Right kidney (tissue), 1 donor: ENCODE measurements at regions not wholly inside any gene's neighbourhood (a gene's known extent, or its start where the extent isn't known, plus 50 kb on each side); places are given as distances from the start of the nearest gene placed in this dataset.
"Not testable (repeated sequence)": the region's sequence is repeated elsewhere in the genome, so short reads cannot be mapped to it uniquely, and the experiment has no call there.

Experiments
- DNase-seq: peaks from one replicate; pipeline ENCODE4 v3.0.0-alpha.2; 2016

DNA sequence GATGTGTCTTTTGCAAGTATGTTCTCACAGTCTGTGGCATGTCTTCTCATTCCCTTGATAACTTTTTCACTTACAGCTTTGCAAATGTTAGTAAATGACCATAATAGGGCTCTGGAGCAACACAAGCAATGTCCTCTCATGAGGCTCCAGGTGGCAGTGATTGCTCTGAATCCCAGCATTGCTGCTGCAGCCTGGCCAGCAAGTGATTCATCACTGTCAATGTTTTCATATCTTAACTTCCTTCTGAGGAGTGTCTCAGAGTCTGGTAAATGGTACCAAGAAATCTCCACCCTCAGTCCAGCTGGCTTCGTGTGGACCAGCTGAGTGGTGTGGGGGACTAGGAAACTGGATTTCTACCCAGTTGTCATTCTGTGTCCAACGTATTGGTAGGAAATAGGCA, 139.6 kb downstream of the MYLK4 start:
- DNase-seq: no peak

DNA sequence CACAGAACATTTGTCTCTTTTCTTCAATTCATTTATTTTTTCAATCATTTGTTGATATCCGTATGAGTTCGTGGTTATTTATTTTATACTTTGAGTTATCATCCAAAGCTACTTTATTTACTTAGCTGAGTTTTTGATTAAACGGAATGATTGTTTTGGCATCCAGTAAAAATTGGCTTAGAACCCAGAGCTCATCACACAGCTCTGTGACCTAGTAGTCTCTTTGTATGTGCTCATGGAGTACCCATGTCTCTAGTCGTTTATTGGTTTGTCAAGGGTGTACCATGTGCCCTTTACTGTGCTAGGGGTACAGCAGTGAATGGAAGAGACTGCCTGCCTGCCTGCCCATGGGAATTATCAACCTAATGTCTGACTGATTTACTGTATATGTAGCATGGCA, 142.2 kb downstream of the MYLK4 start:
- DNase-seq: no peak

DNA sequence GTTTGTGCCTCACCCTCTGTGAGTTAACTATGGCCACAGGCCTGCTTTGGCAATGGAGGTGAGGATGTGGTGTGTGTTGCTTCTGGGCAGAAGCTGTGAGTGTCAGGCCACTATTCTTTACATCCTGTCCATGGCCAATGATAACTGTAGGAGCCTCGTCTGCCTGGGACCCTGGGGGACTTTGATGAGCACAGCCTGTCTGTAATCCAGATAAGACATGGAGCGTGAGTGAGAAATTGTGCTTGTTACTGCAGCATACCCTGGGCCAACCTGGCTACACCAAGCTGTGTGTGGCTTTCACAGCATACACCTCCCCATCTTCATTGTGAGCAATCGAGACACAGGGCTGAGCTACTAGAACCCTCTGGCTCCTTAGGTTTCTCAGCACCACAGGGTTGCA, 150.4 kb downstream of the MYLK4 start:
- DNase-seq: no peak

DNA sequence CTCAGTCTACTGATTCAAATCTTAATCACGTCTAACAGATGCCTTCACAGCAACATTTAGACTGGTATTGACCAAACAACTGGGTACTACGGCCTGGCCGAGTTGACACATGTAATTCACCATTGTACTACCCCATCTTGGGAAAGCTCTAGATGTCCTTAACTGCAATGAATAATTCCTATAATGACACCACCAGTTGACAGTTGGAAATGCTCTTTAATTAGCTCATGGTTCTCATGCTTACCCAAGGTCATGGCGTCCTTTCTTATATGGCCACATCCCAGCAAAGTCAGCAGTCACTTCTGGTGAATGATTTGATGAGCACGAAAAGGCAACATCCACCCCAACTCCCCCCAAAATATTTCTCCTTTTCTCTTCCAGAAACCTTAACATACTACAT, 150.9 kb downstream of the MYLK4 start:
- DNase-seq: no peak

DNA sequence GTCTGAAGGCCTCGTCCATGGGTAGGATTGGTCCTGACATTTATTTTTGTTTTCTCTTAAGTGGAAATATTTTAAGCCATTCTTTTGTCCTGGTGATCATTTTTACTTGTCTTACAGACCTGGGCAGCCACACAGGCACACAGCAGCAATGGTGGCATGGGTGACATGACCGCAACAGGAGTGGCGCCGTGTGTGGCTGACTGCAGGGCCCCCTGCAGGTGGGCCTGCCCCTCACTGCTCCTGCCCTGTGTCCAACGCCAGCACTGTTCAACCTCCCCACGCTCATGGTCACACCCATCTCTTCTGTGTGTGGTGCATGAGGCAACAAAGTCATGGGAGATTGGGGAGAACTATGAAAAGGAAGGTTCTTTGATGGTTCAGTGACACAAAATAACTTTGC, 151.9 kb downstream of the MYLK4 start:
- no peak for DNase-seq

DNA sequence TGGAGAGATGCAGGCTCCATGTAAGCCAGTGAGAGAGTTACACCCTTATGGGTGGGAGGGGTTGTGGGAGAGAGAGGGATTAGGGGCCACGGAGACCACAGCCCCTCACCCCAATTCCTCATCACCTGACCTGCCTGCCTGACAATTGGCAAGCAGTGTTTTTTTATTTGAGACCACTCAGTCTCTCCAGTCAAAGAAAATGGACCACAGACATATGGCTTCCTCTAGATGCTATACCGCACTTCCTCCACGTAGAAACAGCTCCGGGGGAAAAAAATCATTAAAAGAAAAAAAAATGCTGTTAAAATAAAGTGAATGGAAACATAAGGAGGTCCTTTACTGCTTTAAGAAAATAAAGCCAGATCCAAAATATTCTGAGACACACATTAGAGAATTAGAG, 152.7 kb downstream of the MYLK4 start:
- no peak for DNase-seq

DNA sequence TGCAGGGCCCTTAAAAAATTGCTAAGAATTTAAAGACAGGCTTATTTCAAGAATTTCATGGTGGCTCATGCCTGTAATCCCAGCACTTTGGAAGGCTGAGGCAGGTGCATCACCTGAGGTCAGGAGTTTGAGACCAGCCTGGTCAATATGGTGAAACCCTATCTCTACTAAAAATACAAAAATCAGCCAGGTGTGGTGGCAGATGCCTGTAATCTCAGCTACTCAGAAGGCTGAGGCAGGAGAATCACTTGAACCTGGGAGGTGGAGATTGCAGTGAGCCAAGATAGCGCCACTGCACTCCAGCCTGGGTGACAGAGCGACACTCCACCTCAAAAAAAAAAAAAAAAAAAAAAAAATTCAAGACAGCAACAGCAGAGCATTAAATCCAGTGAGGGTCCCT, 153.3 kb downstream of the MYLK4 start:
- not testable (repeated sequence) for DNase-seq

DNA sequence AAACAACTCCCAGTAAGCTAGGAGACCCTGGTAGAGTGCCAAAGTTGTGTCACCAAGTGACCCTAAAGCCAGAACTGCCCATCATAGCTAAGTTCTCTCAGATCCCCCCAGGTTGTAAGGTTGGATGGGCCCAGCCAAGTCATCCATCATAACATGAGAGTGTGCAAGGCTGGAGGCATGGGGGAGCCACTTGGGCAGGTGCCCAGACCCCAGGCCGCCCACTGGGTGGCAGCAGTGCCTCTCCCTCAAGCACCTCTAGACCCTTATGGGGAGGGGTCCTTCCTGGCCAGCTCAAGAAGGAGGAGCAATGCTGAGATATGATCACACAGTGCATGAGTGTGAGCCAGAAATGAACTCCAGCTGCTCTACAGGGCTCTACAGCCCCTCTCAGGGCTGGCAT, 154.5 kb downstream of the MYLK4 start:
- no peak for DNase-seq

DNA sequence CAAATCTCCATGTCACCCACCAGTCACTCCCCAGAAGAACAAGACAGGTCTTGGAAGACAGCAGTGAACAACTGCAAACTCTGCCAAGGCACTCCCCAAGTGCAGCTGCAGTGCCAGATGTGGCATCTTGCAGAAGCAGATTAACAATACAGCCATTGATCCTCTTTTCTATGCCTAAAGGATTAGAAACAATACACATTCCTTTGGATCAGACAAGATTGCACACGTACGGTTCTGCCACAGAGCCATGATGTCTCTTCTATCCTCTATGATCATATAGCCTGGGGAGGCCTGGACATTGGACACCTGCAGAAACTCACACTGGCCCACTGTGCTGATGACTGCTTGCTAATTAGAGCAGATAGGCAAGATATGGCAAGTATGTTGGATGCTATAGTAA, 155.9 kb downstream of the MYLK4 start:
- DNase-seq: no peak

DNA sequence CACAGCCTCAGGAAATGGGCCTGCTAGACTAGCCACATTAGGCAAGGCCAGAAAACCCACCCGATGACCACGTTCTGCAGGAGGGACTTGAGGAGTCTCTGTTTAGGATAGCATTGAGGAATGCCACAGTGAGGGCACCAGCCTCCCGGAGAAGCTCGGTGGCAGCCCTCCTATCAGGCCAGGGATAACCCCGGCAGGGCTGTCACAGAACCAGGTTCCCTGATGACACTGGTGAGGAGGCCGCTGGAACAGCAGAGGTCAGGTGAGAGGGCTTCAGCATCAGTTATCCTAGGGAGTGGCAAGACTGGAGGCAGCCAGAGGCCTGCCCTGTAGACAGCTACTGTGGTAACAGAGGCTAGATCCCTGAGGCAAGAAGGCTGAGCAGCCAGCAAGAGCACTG, 157.6 kb downstream of the MYLK4 start:
- DNase-seq: no peak

DNA sequence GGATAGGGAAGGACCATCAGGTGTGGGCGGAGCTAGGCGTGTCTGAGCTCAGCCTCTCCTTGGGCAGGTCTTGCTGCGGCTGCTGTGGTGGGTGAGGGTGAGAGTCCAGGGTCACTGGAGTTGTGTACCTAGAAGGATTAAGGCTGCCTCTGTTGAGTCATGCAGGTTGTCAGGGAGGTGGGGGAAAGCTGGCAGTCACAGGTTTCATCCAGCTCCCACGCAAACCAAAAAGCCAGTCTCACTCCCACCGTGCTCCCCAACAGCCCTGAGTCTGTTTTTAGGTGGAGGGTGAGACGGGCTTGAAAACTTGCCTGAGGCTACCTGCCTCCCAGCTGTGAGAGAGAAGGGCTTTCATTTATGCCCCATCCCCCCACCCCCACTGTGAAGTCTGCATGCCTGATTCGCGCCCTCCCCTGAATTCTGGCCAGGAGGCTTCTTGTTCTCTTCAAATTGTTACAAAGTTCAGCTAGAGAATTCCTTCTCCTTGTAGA, 161.5 kb downstream of the MYLK4 start:
- no peak for DNase-seq

DNA sequence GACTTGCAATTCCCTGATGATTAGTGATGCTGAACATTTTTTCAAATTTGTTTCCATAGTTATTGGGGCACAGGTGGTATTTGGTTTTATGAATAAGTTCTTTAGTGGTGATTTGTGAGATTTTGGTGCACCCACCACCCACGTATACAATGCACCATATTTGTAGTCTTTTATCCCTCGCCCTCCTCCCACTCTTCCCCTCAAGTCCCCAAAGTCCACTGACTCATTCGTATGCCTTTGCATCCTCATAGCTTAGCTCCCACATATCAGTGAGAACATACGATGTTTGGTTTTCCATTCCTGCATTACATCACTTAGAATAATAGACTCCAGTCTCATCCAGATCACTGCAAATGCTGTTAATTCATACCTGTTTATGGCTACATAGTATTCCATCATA, 167.3 kb downstream of the MYLK4 start:
- DNase-seq: no peak

DNA sequence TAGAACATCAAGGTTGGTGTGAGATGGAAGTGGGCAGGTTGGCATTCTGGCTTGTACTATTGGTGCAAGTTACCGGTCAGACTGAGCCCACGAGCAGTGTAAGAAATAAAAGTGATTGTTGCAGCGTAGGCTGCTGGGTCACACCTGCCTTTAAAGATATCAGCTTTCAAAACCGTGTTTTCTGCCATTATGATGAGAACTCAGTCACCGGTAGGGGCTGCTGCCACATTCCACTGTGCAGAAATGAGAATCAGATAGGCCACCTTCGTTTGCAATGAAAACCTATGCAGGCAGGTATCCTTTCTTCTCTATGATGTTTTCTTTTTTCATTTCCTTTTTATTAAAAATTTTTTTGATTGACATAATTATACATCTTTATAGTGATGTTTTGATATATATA, 168.5 kb downstream of the MYLK4 start:
- DNase-seq: no peak

DNA sequence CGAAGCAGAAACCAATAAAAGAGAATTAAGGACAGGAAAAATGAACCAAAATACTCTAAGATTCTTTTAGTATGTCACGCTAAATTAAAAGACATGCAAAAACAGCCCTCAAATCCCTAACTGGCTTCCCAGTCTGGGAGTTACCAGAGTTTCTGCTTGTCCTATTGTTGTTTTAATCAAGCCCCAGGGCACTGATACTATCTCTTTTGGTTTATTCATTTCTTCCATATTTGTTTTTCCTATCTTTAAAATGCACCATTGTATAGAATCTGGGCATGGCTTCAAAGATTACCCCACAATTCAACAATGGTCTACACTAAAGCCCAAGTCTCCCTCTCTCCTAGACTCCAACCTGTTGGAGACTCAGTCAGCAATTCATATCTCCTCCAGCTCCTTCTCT, 169.1 kb downstream of the MYLK4 start:
- no peak for DNase-seq

DNA sequence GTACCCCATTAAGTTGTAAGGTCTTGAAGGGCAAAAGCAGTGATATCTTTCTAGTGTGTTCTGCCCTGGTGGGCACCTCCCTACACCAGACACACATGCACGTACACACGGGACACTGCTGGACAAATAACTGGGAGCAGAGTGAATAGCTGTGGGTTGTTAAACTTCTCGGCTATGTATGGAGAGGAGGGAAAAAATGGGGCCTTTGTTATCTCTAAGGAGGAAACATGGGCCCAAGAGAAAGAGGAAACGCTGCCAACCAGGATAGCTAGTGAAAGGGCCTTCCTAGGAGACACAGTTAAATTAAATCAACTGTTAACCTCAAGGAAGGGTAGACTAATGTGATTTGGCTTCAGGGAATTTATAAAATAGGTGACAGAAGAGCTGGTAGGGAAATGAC, 169.7 kb downstream of the MYLK4 start:
- no peak for DNase-seq

DNA sequence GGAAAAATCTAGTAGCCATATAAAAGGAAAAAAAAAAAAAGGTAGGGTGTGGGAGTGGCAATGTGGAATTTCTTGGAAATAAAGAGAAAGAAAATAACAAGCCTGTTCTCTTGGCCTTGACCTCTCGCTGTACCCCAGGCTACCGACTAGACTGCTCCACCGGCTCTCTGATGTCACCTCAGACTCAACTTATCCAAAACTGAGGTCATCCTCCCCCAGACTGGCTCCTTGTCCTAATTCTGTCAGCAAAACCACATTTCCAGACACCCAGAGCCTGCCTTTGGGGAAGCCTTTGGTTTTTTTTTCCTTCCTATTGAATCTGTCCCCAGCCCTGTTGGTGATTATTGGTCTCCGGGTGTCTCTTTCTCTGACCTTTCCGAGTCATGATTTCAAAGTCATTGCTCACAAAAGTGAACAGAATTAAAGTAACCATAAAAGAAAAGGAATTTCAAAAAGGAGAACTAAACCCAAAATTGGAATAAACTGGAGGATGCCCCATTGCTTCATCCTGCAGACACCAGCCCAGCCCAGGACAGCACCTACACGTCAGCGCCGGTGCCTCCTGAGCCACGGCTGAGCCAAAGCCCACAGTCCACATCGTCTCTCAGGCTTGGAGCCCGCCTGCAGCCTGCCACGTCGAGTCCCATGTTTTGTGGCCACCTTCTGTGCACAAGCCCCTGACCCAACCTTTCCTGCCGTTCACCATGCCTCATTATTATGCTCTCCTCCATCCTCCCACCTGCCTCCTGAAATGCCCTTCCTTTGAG, 170.7 kb downstream of the MYLK4 start:
- no peak for DNase-seq

DNA sequence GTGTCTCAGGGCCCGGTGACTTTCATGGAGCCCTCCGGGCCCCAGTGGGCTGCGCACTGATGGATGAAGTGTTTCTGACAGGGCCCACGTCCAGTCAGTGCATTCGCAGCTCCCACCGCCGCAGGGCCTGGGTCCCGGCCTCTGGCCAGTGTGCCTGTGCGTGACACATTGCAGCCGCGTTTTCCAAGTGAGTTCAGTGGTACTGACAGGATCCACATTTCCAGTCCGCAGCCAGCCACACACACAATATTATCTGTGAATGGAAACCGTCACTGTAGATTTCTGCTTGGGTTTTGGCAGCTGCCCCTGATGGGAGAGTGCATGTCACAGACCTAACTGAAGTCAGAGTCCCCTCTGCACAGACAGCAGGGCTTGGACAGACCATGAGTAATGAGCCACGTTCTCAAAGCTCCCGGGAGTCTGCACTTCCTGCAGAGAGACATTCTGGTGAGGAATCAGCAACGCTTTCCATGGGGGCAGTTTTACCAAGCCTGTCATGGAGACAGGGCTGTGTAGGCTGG, 171.4 kb downstream of the MYLK4 start:
- no peak for DNase-seq

DNA sequence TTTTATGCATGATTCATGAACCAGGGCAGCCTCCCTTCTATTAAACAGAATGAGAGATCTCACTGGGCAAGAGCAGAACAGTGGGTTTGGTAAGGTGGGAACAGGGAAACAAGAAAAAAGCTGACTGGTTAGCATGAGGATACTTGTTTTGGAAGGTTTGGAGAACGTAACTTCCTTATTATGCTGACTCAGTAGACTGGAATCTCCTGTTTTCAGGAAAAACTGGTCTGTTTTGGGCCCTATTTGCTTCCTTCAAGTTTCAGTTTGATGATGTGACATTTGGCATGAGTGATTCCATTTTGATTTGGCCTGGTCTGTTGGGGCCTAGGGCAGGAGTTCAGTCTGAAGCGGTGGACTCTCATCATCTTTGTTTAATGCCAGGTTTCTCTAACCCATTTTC, 172.0 kb downstream of the MYLK4 start:
- DNase-seq: no peak

DNA sequence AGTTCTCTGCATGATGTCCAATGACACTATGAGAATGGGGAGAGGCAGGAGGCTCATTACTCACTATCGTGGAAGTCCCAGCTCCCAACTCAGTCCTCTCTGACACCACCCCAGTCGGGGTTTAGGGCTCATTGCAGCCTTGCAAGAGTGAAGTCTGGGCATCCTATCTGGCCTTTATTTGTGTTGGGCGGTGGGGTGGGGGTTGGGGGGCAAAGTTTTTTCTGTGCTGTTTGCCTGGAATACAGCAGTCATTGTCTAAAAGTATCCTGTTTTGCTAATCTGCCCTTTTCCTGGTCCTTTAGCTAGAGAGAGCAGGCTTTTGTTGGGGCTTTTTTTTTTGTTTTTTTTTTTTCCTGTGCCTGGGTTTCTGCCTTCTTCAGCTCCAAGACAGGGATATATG, 174.2 kb downstream of the MYLK4 start:
- no peak for DNase-seq

DNA sequence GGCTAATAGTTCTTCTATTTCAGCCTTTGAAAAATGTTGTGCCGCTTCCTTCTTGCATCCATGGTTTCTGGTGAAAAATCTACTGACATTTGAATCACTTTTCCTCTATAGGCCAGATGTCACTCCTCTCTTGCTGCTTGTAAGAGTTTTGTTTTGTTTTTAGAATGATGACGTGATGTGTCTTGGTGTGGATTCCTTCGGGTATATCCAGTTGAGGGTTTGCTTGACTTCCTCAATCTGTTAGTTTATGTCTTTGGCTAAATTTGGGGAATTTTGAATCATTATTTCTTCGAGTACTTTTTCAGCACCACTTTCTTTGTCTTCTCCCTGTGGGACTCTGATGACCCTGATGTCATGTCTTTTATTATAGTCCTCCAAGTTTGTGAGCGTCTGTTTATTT, 175.5 kb downstream of the MYLK4 start:
- DNase-seq: no peak

DNA sequence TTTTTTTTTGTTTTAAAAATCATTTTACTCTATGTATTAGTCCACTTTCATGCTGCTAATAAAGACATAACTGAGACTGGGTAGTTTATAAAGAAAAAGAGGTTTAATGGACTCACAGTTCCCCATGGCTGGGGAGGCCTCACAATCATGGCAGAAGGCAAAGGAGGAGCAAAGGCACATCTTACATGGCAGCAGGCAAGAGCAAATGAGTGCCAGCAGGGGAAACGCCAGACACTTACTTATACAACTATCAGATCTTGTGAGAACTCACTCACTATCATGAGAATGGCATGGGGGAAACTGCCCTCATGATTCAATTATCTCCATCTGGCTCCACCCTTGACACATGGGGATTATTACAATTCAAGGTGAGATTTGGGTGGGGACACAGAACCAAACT, 181.3 kb downstream of the MYLK4 start:
- DNase-seq: not testable (repeated sequence)

DNA sequence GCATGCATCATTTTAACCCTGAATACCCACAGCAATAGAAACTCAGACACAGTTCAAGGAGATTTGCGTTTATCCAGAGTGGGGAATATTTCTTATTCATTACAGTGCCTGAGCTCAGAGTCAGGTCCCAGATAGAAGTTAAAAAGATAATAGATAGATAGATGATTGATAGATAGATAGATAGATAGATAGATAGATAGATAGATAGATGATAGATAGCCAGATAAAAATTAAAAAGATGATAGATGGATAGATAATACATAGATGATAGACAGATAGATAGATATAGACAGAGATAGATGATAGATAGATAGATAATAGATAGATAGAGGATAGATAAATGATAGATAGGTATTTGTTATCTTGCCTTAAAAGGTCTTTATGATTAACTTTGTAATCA, 184.7 kb downstream of the MYLK4 start:
- DNase-seq: no peak

DNA sequence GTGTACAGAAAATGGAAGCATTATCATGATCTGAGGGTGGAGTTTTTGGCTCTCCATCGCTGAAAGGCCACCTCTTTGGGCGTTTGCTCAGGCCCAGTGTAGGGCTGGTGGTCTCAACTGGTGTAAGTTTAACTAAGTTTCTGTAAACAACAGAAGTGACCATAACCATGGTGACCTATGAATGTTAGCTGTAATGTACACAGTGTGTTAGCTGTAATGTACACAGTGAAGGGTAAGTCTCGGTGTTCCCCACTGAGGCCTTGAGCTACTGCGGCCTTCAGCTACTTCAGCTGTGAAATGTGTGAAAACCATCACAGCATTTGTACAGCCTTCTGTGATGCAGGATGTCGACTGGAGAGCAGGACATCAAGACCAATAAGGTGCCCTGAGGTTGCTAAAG, 185.2 kb downstream of the MYLK4 start:
- DNase-seq: no peak

DNA sequence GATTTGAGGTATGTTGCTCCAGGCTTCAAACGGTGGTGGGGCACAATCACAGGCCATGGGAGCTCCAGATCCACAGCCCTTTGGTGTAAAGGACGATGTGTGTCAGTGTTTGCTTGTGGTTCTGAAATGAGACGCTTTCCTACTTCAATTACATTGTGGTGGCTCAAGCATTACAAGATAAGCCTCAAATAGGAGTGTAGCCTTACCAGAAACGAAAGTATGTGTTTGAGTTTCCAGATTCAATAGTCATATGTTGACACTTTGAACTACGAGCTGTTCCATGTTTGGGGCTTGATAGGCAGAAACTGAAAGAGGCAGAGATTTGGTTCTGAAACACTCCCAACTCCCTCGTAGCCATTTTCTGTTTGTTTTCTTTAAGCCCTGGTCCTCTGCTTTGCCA, 187.1 kb downstream of the MYLK4 start:
- no peak for DNase-seq
